ENCODE measurements at regions not wholly inside any gene's neighbourhood (a gene's known extent, or its start where the extent isn't known, plus 50 kb on each side); places are given as distances from the start of the nearest gene placed in this dataset.

DNA sequence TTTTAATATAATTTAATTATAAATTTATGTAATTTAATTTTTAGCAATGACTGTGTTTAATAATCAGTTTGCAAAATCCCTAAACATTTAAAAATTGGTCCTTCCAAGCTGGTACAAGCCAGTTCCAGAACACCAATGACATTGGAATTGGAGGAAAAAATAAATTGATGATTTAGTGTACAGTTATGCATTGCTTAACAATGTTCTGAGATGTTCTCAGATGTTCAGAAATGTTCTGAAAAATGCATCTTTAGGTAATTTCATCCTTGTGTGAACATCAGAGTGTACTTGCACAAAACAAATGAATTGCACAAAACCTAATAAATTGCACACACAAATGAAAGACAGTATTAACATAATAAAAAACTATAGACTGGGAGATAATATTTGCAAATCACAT, 95.2 kb downstream of the TRIB2 start (continued):
- TF ChIP-seq RNF2 (IDR thresholded peaks at IDR 0.05; ENCODE audit: borderline replicate concordance, low read depth, low read length, missing control alignments, poor library complexity, severe bottlenecking): no peak
- TF ChIP-seq NRF1 (IDR thresholded peaks at IDR 0.05; ENCODE audit: low read depth, low read length): no peak
- TF ChIP-seq CBX8 (IDR thresholded peaks at IDR 0.05; ENCODE audit: borderline replicate concordance, low read depth, low read length): no peak
- TF ChIP-seq GTF2F1 (IDR thresholded peaks at IDR 0.05; ENCODE audit: borderline replicate concordance, low read depth, low read length): no peak
- TF ChIP-seq CBX5 (IDR thresholded peaks at IDR 0.05; ENCODE audit: low read depth, low read length): no peak
- no peak for TF ChIP-seq TCF12 (IDR thresholded peaks at IDR 0.05; ENCODE audit: low read depth, low read length)
- no peak for TF ChIP-seq RXRA (IDR thresholded peaks at IDR 0.05; ENCODE audit: insufficient read depth, low read depth, low read length)
- TF ChIP-seq SIN3A (conservative IDR thresholded peaks at IDR 0.05 in 1 of 2, IDR thresholded peaks at IDR 0.05 in 1 of 2; ENCODE audit: low read depth in 1 of 2, low read length in 2 of 2): no peak
- TF ChIP-seq BACH1 (IDR thresholded peaks at IDR 0.05; ENCODE audit: low read length): no peak

All from H1 (cell line).